Neural cell (in vitro differentiated cells): ENCODE measurements at regions not wholly inside any gene's neighbourhood (a gene's known extent, or its start where the extent isn't known, plus 50 kb on each side); places are given as distances from the start of the nearest gene placed in this dataset.

ENCODE experiments used
- H2AFZ ChIP-seq: fragments of 200-600, 300-800 bp; sonication (generic), shearing (Covaris generic); 2 replicates; pipeline ENCODE4 v1.6.0; 2014; ENCODE audit warnings: low read depth, mild to moderate bottlenecking, antibody characterized with exemption, low read length, moderate library complexity
- H3F3A ChIP-seq: fragments of 200-600 bp; shearing (Covaris generic); 2 replicates; pipeline ENCODE4 v1.6.1; 2016; ENCODE audit warnings: mild to moderate bottlenecking, moderate library complexity, mixed read lengths, antibody characterized with exemption, low read length; ENCODE audit not compliant: insufficient read depth, poor library complexity, severe bottlenecking
- H3K27ac ChIP-seq: fragments of 200-600, 300-800 bp; sonication (generic), shearing (Covaris generic); 2 replicates; pipeline ENCODE4 v1.5.1; 2014; ENCODE audit warnings: mild to moderate bottlenecking, low read length, moderate library complexity
- H3K27me3 ChIP-seq: fragments of 300-800, 200-600 bp; sonication (generic), shearing (Covaris generic); 2 replicates; pipeline ENCODE4 v1.6.0; 2014; ENCODE audit warnings: mild to moderate bottlenecking, low read depth, low read length, moderate library complexity; ENCODE audit not compliant: insufficient read depth
- H3K36me3 ChIP-seq: fragments of 300-800, 200-600 bp; sonication (generic), shearing (Covaris generic); 2 replicates; pipeline ENCODE4 v1.5.1; 2014; ENCODE audit warnings: mild to moderate bottlenecking, antibody characterized with exemption, low read length, moderate library complexity; ENCODE audit not compliant: insufficient read depth
- H3K4me2 ChIP-seq: fragments of 300-800, 200-600 bp; sonication (generic), shearing (Covaris generic); 2 replicates; pipeline ENCODE4 v1.6.0; 2014; ENCODE audit warnings: mild to moderate bottlenecking, low read length
- H3K4me3 ChIP-seq: fragments of 300-800, 200-600 bp; sonication (generic), shearing (Covaris generic); 2 replicates; pipeline ENCODE4 v1.5.1; 2014; ENCODE audit warnings: mild to moderate bottlenecking, low read length, moderate library complexity
- H3K79me2 ChIP-seq: fragments of 200-600 bp; shearing (Covaris generic); replicated peaks from 2 replicates; pipeline ENCODE4 v1.6.0; 2014; ENCODE audit warnings: mild to moderate bottlenecking, low read length, moderate library complexity; ENCODE audit not compliant: insufficient read depth
- H3K9ac ChIP-seq: fragments of 300-800, 200-600 bp; sonication (generic), shearing (Covaris generic); 2 replicates; pipeline ENCODE4 v1.6.1; 2016; ENCODE audit warnings: mild to moderate bottlenecking, low read length, mixed read lengths
- H3K9me2 ChIP-seq: fragments of 200-600 bp; shearing (Covaris generic); 2 replicates; pipeline ENCODE4 v1.6.1; 2016; ENCODE audit warnings: mild to moderate bottlenecking, low read length, mixed read lengths; ENCODE audit not compliant: insufficient read depth
- H3K9me3 ChIP-seq: fragments of 200-600, 300-800 bp; sonication (generic), shearing (Covaris generic); 2 replicates; pipeline ENCODE4 v1.6.1; 2016; ENCODE audit warnings: mild to moderate bottlenecking, mixed run types, low read length, moderate library complexity, mixed read lengths
- H4K20me1 ChIP-seq: fragments of 200-600 bp; shearing (Covaris generic); 2 replicates; pipeline ENCODE4 v1.6.1; 2016; ENCODE audit warnings: mild to moderate bottlenecking, mixed run types; ENCODE audit not compliant: insufficient read depth
- EP300 ChIP-seq: fragments of 450-650 bp; conservative IDR thresholded peaks from 2 replicates; pipeline ENCODE4 v1.6.1; 2014; ENCODE audit warnings: antibody characterized with exemption, mild to moderate bottlenecking, moderate library complexity; ENCODE audit not compliant: poor library complexity, severe bottlenecking
- EZH2 ChIP-seq: fragments of 200-600, 300-800 bp; shearing (Covaris generic), sonication (generic); IDR thresholded peaks from 2 replicates; pipeline ENCODE4 v1.6.1; 2014; ENCODE audit warnings: antibody characterized with exemption, low read length, borderline replicate concordance, mild to moderate bottlenecking; ENCODE audit not compliant: insufficient read depth, poor library complexity, severe bottlenecking
- MXI1 ChIP-seq: fragments of 450-650 bp; conservative IDR thresholded peaks from 2 replicates; pipeline ENCODE4 v1.6.1; 2014; ENCODE audit warnings: antibody characterized with exemption, mild to moderate bottlenecking; ENCODE audit not compliant: poor library complexity, severe bottlenecking
- POLR2AphosphoS5 ChIP-seq: IDR thresholded peaks from 2 replicates; pipeline ENCODE4 v1.6.1; 2012
- RAD21 ChIP-seq: fragments of 450-650 bp; conservative IDR thresholded peaks from 2 replicates; pipeline ENCODE4 v1.6.1; 2014; ENCODE audit warnings: antibody characterized with exemption, mild to moderate bottlenecking, moderate library complexity
- SMC3 ChIP-seq: fragments of 450-650 bp; conservative IDR thresholded peaks from 2 replicates; pipeline ENCODE4 v1.6.1; 2014; ENCODE audit warnings: antibody characterized with exemption, mild to moderate bottlenecking, moderate library complexity; ENCODE audit not compliant: poor library complexity
- TAF1 ChIP-seq: IDR thresholded peaks from 2 replicates; pipeline ENCODE4 v1.6.1; 2012; ENCODE audit warnings: low read depth
- TF ChIP-seq, protein P1 (sequence below): fragments of 450-650 bp; IDR thresholded peaks from 2 replicates; pipeline ENCODE4 v1.5.1; 2014; ENCODE audit warnings: antibody characterized with exemption, mild to moderate bottlenecking, moderate library complexity; ENCODE audit not compliant: poor library complexity, severe bottlenecking
- TF ChIP-seq, protein P2 (sequence below): IDR thresholded peaks from 2 replicates; pipeline ENCODE4 v1.6.1; 2012; ENCODE audit warnings: borderline replicate concordance

DNA sequence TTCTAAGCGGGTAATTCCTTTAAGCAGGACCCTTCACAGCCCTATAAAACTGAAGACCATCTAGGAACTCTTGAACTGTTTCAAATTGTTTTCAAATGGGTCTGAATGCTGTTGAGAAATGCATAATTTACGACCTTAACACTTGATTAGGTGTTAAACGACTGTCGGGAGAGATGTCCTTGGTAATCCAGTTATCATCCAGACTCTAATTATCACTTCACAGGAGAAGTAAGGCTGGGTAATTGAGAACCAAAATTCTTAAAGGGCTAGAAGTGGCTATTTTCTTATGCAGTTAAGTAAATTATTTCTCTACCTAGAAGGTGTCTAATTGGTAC lies 276.7 kb upstream of the TBC1D5 start:
- no peaks in the 10 kb centered on the region for H3K27me3 ChIP-seq
- no peak overlapping the region for H3K4me2 ChIP-seq
- H3K36me3 ChIP-seq, result no peaks in the 10 kb centered on the region
- H3K9me3 ChIP-seq, result no peaks in the 10 kb centered on the region
- no peak overlapping the region for H3K27ac ChIP-seq
- no peak overlapping the region for H2AFZ ChIP-seq
- no peaks in the 10 kb centered on the region for H3F3A ChIP-seq
- TF ChIP-seq POLR2AphosphoS5 (no peak), TAF1 (no peak), EZH2 (no peak), EP300 (no peak), SMC3 (no peak), RAD21 (no peak), MXI1 (no peak)
- TF ChIP-seq, protein P1, sequence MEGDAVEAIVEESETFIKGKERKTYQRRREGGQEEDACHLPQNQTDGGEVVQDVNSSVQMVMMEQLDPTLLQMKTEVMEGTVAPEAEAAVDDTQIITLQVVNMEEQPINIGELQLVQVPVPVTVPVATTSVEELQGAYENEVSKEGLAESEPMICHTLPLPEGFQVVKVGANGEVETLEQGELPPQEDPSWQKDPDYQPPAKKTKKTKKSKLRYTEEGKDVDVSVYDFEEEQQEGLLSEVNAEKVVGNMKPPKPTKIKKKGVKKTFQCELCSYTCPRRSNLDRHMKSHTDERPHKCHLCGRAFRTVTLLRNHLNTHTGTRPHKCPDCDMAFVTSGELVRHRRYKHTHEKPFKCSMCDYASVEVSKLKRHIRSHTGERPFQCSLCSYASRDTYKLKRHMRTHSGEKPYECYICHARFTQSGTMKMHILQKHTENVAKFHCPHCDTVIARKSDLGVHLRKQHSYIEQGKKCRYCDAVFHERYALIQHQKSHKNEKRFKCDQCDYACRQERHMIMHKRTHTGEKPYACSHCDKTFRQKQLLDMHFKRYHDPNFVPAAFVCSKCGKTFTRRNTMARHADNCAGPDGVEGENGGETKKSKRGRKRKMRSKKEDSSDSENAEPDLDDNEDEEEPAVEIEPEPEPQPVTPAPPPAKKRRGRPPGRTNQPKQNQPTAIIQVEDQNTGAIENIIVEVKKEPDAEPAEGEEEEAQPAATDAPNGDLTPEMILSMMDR, result no peak
- TF ChIP-seq, protein P2, sequence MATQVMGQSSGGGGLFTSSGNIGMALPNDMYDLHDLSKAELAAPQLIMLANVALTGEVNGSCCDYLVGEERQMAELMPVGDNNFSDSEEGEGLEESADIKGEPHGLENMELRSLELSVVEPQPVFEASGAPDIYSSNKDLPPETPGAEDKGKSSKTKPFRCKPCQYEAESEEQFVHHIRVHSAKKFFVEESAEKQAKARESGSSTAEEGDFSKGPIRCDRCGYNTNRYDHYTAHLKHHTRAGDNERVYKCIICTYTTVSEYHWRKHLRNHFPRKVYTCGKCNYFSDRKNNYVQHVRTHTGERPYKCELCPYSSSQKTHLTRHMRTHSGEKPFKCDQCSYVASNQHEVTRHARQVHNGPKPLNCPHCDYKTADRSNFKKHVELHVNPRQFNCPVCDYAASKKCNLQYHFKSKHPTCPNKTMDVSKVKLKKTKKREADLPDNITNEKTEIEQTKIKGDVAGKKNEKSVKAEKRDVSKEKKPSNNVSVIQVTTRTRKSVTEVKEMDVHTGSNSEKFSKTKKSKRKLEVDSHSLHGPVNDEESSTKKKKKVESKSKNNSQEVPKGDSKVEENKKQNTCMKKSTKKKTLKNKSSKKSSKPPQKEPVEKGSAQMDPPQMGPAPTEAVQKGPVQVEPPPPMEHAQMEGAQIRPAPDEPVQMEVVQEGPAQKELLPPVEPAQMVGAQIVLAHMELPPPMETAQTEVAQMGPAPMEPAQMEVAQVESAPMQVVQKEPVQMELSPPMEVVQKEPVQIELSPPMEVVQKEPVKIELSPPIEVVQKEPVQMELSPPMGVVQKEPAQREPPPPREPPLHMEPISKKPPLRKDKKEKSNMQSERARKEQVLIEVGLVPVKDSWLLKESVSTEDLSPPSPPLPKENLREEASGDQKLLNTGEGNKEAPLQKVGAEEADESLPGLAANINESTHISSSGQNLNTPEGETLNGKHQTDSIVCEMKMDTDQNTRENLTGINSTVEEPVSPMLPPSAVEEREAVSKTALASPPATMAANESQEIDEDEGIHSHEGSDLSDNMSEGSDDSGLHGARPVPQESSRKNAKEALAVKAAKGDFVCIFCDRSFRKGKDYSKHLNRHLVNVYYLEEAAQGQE, result no peak
- no peaks in the 10 kb centered on the region for H4K20me1 ChIP-seq
- no peak overlapping the region for H3K9ac ChIP-seq
- H3K4me3 ChIP-seq, result no peak overlapping the region
- no peaks in the 10 kb centered on the region for H3K9me2 ChIP-seq
- no peaks in the 10 kb centered on the region for H3K79me2 ChIP-seq

DNA sequence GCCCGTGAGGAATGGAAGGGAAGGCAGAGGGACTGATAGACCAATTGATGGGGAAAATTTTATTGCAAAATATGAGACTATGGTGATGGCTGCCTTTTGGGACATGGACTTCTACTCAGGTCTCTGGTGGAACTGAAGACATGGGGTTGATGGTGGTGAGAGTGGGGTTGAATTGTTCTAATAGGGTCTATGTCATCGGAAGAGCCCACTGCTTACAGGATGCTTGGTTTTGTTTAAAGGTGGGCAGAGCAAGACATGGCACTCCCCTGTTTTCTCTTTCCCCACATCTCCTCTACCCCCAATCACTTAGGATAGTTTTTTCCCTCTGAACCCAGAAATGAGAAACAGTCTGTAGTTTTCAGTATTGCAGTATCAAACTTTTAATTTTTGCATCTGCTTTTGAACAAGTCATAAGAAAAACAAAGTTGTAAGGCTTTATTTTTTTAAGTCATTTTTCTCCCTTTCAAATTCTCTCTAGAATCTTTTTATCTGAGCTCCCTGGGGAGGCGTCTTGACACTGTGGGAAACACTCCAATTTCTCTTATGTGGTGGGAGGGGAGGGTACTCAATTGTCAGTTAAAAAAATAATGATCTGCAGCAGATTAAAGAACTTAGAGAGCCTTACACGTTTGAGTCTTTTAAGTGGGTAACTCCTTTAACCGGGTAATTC lies 276.2 kb upstream of the TBC1D5 start:
- Histone ChIP-seq H2AFZ (no peak overlapping the region), H3K4me2 (no peak overlapping the region), H3K36me3 (no peaks in the 10 kb centered on the region), H3K9me2 (no peaks in the 10 kb centered on the region), H3K9ac (no peak overlapping the region), H3K9me3 (no peaks in the 10 kb centered on the region), H3K27me3 (no peaks in the 10 kb centered on the region), H3K79me2 (no peaks in the 10 kb centered on the region), H3K27ac (no peak overlapping the region), H3F3A (no peaks in the 10 kb centered on the region), H3K4me3 (no peak overlapping the region), H4K20me1 (no peaks in the 10 kb centered on the region)
- TF ChIP-seq RAD21 (no peak), POLR2AphosphoS5 (no peak), MXI1 (no peak), SMC3 (no peak), EP300 (no peak), TAF1 (no peak), EZH2 (no peak)
- TF ChIP-seq, protein P2, result no peak
- TF ChIP-seq, protein P1, result no peak
